KMS-11 (cell line): ENCODE measurements at regions not wholly inside any gene's neighbourhood (a gene's known extent, or its start where the extent isn't known, plus 50 kb on each side); places are given as distances from the start of the nearest gene placed in this dataset.

Experiments
- H2AFZ ChIP-seq: fragments of 200-600 bp; sonication (generic); 2 replicates; pipeline ENCODE4 v1.6.1; 2016; ENCODE audit warnings: antibody characterized with exemption, mixed run types, low read depth
- H3K27ac ChIP-seq: fragments of 200-600 bp; sonication (generic); 2 replicates; pipeline ENCODE4 v1.6.1; 2016; ENCODE audit warnings: mild to moderate bottlenecking, mixed run types
- H3K27me3 ChIP-seq: fragments of 200-600 bp; sonication (generic); 2 replicates; pipeline ENCODE4 v1.6.1; 2017; ENCODE audit warnings: mild to moderate bottlenecking, low read depth, mixed run types, moderate library complexity; ENCODE audit not compliant: insufficient read depth
- H3K36me3 ChIP-seq: fragments of 200-600 bp; sonication (generic); 2 replicates; pipeline ENCODE4 v1.6.1; 2017; ENCODE audit warnings: mild to moderate bottlenecking, mixed run types; ENCODE audit not compliant: insufficient read depth
- H3K4me1 ChIP-seq: fragments of 200-600 bp; sonication (generic); 2 replicates; pipeline ENCODE4 v1.6.1; 2016; ENCODE audit warnings: mild to moderate bottlenecking, low read depth, mixed run types; ENCODE audit not compliant: poor library complexity, severe bottlenecking
- H3K4me2 ChIP-seq: fragments of 200-600 bp; sonication (generic); 2 replicates; pipeline ENCODE4 v1.7.0; 2016; ENCODE audit warnings: mild to moderate bottlenecking, mixed run types
- H3K4me3 ChIP-seq: fragments of 200-600 bp; sonication (generic); IDR thresholded peaks from 2 replicates; pipeline ENCODE4 v1.6.1; 2017; ENCODE audit warnings: low read depth, low read length, mixed read lengths; ENCODE audit not compliant: insufficient read depth
- H3K79me2 ChIP-seq: fragments of 200-600 bp; sonication (generic); 2 replicates; pipeline ENCODE4 v1.6.1; 2016; ENCODE audit warnings: low read depth, mixed run types; ENCODE audit not compliant: insufficient read depth
- H3K9ac ChIP-seq: fragments of 200-600 bp; sonication (generic); 2 replicates; pipeline ENCODE4 v1.6.1; 2016; ENCODE audit warnings: mild to moderate bottlenecking, mixed run types
- H4K20me1 ChIP-seq: fragments of 200-600 bp; sonication (generic); 2 replicates; pipeline ENCODE4 v1.6.1; 2016; ENCODE audit warnings: mild to moderate bottlenecking, mixed run types; ENCODE audit not compliant: insufficient read depth
- CTCF ChIP-seq: fragments of 200-600 bp; sonication (generic); conservative IDR thresholded peaks from 2 replicates; pipeline ENCODE4 v1.6.1; 2017; ENCODE audit warnings: low read depth, mild to moderate bottlenecking, antibody characterized with exemption, low read length, moderate library complexity, mixed read lengths

GRCh38 chr11:13209379-13209778 is 68.2 kb upstream of the BMAL1 start:
- H4K20me1 ChIP-seq, result no peaks in the 10 kb centered on the region
- H3K79me2 ChIP-seq, result no peaks in the 10 kb centered on the region
- no peak for TF ChIP-seq CTCF
- no peaks in the 10 kb centered on the region for H3K27me3 ChIP-seq
- no peak overlapping the region for H2AFZ ChIP-seq
- H3K9ac ChIP-seq, result no peak overlapping the region
- H3K4me2 ChIP-seq, result no peak overlapping the region
- H3K4me1 ChIP-seq, result peaks cover 3% of the 10 kb centered on the region
- H3K4me3 ChIP-seq, result no peak overlapping the region
- no peaks in the 10 kb centered on the region for H3K36me3 ChIP-seq
- no peak overlapping the region for H3K27ac ChIP-seq

- H3K27me3 ChIP-seq, result no peaks in the 10 kb centered on the region
- H3K4me1 ChIP-seq, result peaks cover 3% of the 10 kb centered on the region
- no peak overlapping the region for H3K9ac ChIP-seq
- H3K4me2 ChIP-seq, result no peak overlapping the region
- H3K36me3 ChIP-seq, result no peaks in the 10 kb centered on the region
- H4K20me1 ChIP-seq, result no peaks in the 10 kb centered on the region
- no peak overlapping the region for H3K27ac ChIP-seq
- no peaks in the 10 kb centered on the region for H3K79me2 ChIP-seq
- H3K4me3 ChIP-seq, result no peak overlapping the region
- no peak overlapping the region for H2AFZ ChIP-seq
- TF ChIP-seq CTCF, result peak; percentile 82
Measured at GRCh38 chr11:13210424-13210823, 67.2 kb upstream of the BMAL1 start.

GRCh38 chr11:13214276-13214675 is 63.3 kb upstream of the BMAL1 start:
- no peaks in the 10 kb centered on the region for H3K27me3 ChIP-seq
- no peaks in the 10 kb centered on the region for H4K20me1 ChIP-seq
- no peak overlapping the region for H3K9ac ChIP-seq
- no peaks in the 10 kb centered on the region for H3K79me2 ChIP-seq
- no peak for TF ChIP-seq CTCF
- H3K4me3 ChIP-seq, result no peak overlapping the region
- no peaks in the 10 kb centered on the region for H3K36me3 ChIP-seq
- no peak overlapping the region for H3K4me2 ChIP-seq
- H3K4me1 ChIP-seq, result no peaks in the 10 kb centered on the region
- no peak overlapping the region for H2AFZ ChIP-seq
- no peak overlapping the region for H3K27ac ChIP-seq

- no peak for TF ChIP-seq CTCF
- H3K4me2 ChIP-seq, result no peak overlapping the region
- no peaks in the 10 kb centered on the region for H3K36me3 ChIP-seq
- H4K20me1 ChIP-seq, result no peaks in the 10 kb centered on the region
- no peaks in the 10 kb centered on the region for H3K4me1 ChIP-seq
- no peak overlapping the region for H3K9ac ChIP-seq
- no peak overlapping the region for H3K27ac ChIP-seq
- H3K79me2 ChIP-seq, result no peaks in the 10 kb centered on the region
- H3K4me3 ChIP-seq, result no peak overlapping the region
- H2AFZ ChIP-seq, result no peak overlapping the region
- no peaks in the 10 kb centered on the region for H3K27me3 ChIP-seq
Measured at GRCh38 chr11:13215149-13215548, 62.4 kb upstream of the BMAL1 start.
